ENCODE measurements at regions not wholly inside any gene's neighbourhood (a gene's known extent, or its start where the extent isn't known, plus 50 kb on each side); places are given as distances from the start of the nearest gene placed in this dataset.

DNA sequence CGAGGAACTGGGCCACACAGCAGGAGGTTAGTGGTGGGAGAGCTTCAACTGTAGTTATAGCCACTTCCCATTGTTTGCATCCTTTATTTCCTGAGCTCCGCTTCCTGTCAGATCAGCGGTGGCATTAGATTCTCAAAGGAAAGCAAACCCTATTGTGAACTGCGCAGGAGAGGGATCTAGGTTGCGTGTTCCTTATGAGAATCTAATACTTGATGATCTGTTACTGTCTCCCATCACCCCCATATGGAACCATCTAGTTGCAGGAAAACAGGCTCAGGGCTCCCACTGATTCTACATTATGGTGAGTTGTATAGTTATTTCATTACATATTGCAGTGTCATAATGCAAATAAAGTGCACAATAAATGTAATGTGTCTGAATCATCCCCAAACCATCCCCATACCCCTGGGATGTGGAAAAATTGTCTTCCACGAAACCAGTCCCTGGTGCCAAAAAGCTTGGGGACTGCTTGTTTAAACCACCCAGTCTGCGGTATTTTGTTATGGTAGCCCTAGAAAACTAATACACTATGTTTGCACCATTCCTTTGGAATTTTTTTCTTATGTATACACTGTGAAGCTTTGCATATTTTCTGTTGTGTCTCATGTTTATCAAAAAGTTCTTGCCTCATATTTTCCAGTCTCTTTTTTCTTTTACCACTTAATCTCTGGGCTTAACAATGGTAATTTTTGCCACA lies 136.6 kb upstream of the IVNS1ABP start:
- no TSS peak for BruUV-seq (replicated peaks)
- WGBS (ENCODE audit: low lambda C conversion rate), result 55% methylated on average over 7 of the region's 7 CpGs
- FAIRE-seq (no peak), DNase-seq (ENCODE audit: low spot score) (no peak), ATAC-seq (no peak)
- no peaks in the 10 kb centered on the region for H3K36me3 ChIP-seq (replicated peaks in 1 of 2; ENCODE audit: control insufficient read depth in 1 of 2, insufficient read depth in 2 of 2, low read length in 2 of 2)
- H3K27ac ChIP-seq (ENCODE audit: extremely low read length, insufficient read depth, low read length), result no peak overlapping the region
- H3K9ac ChIP-seq (ENCODE audit: insufficient read depth, low read depth, low read length), result no peak overlapping the region
- TF ChIP-seq, protein P1, sequence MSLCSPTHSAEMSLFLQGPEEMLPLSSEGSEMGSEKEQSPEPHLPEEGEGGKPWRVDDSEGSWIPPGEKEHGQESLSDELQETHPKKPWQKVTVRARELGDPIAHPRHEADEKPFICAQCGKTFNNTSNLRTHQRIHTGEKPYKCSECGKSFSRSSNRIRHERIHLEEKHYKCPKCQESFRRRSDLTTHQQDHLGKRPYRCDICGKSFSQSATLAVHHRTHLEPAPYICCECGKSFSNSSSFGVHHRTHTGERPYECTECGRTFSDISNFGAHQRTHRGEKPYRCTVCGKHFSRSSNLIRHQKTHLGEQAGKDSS (CRISPR knock-in tag; IDR thresholded peaks at IDR 0.05; ENCODE audit: borderline replicate concordance, low read depth), result no peak
- TF ChIP-seq, protein P2, sequence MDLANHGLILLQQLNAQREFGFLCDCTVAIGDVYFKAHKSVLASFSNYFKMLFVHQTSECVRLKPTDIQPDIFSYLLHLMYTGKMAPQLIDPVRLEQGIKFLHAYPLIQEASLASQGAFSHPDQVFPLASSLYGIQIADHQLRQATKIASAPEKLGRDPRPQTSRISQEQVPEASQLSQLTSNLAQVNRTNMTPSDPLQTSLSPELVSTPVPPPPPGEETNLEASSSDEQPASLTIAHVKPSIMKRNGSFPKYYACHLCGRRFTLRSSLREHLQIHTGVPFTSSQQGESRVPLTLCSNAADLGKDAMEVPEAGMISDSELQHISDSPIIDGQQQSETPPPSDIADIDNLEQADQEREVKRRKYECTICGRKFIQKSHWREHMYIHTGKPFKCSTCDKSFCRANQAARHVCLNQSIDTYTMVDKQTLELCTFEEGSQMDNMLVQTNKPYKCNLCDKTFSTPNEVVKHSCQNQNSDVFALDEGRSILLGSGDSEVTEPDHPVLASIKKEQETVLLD (CRISPR knock-in tag; IDR thresholded peaks at IDR 0.05; ENCODE audit: low read depth), result no peak
- no peak for TF ChIP-seq BHLHE40 (IDR thresholded peaks at IDR 0.05; ENCODE audit: low read length)
- TF ChIP-seq ZNF383 (CRISPR knock-in tag; IDR thresholded peaks at IDR 0.05; ENCODE audit: borderline replicate concordance), result no peak
- no peak for TF ChIP-seq ZNF234 (CRISPR knock-in tag; conservative IDR thresholded peaks at IDR 0.05)
- TF ChIP-seq ZFP36L2 (CRISPR knock-in tag; IDR thresholded peaks at IDR 0.05), result no peak
- TF ChIP-seq ZNF660 (CRISPR knock-in tag; IDR thresholded peaks at IDR 0.05; ENCODE audit: borderline replicate concordance, low read depth), result no peak
- no peak for TF ChIP-seq CREM (IDR thresholded peaks at IDR 0.05)
- TF ChIP-seq CREM (CRISPR knock-in tag; IDR thresholded peaks at IDR 0.05), result no peak
- TF ChIP-seq BCL6 (CRISPR knock-in tag; IDR thresholded peaks at IDR 0.05), result no peak
- TF ChIP-seq NR2F1 (CRISPR knock-in tag; IDR thresholded peaks at IDR 0.05), result no peak
- TF ChIP-seq ZNF296 (CRISPR knock-in tag; conservative IDR thresholded peaks at IDR 0.05), result no peak
- TF ChIP-seq KDM4B (CRISPR knock-in tag; IDR thresholded peaks at IDR 0.05), result no peak
- TF ChIP-seq, protein P3, sequence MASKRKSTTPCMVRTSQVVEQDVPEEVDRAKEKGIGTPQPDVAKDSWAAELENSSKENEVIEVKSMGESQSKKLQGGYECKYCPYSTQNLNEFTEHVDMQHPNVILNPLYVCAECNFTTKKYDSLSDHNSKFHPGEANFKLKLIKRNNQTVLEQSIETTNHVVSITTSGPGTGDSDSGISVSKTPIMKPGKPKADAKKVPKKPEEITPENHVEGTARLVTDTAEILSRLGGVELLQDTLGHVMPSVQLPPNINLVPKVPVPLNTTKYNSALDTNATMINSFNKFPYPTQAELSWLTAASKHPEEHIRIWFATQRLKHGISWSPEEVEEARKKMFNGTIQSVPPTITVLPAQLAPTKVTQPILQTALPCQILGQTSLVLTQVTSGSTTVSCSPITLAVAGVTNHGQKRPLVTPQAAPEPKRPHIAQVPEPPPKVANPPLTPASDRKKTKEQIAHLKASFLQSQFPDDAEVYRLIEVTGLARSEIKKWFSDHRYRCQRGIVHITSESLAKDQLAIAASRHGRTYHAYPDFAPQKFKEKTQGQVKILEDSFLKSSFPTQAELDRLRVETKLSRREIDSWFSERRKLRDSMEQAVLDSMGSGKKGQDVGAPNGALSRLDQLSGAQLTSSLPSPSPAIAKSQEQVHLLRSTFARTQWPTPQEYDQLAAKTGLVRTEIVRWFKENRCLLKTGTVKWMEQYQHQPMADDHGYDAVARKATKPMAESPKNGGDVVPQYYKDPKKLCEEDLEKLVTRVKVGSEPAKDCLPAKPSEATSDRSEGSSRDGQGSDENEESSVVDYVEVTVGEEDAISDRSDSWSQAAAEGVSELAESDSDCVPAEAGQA (IDR thresholded peaks at IDR 0.05; ENCODE audit: low read depth), result no peak
- TF ChIP-seq, protein P3 (CRISPR knock-in tag; IDR thresholded peaks at IDR 0.05; ENCODE audit: borderline replicate concordance), result no peak
- ChIA-PET CTCF (ENCODE audit: low intra/inter-chr PET ratio, low total read pairs) (no interaction called here), POLR2A (no interaction called here)
- in situ Hi-C loops (cut with HindIII; ENCODE audit: extremely low pct_ligation_motif_present, low pct_unique_long_range_greater_than_20kb) (no loop called here), intact Hi-C loops (cut with micrococcal nuclease; ENCODE audit: unreplicated experiment) (no loop called here)
- H3K79me2 ChIP-seq (ENCODE audit: insufficient read depth, low read length), result no peaks in the 10 kb centered on the region
- H3K27me3 ChIP-seq (ENCODE audit: control insufficient read depth in 1 of 2, insufficient read depth in 2 of 2, low read length in 2 of 2), result no peaks in the 10 kb centered on the region
- H2AFZ ChIP-seq (ENCODE audit: low read length), result no peak overlapping the region
- H3K9me3 ChIP-seq (ENCODE audit: low read length), result no peaks in the 10 kb centered on the region
- no peak overlapping the region for H3K4me3 ChIP-seq (replicated peaks in 1 of 3; ENCODE audit: insufficient read depth in 1 of 3, low read depth in 2 of 3, low read length in 3 of 3)
- no peaks in the 10 kb centered on the region for H3K4me1 ChIP-seq (ENCODE audit: insufficient read depth, low read length)
- no peaks in the 10 kb centered on the region for H4K20me1 ChIP-seq (ENCODE audit: insufficient read depth, low read length)
- H3K4me2 ChIP-seq (ENCODE audit: low read depth, low read length), result no peak overlapping the region
